Dendritic cell treated with granulocyte-macrophage colony-stimulating factor and Interleukin-4, amounts not matched to agents 40 ng/mL and 50 ng/mL, for 4 days (primary cell): ENCODE measurements at regions not wholly inside any gene's neighbourhood (a gene's known extent, or its start where the extent isn't known, plus 50 kb on each side); places are given as distances from the start of the nearest gene placed in this dataset.
"Not testable (repeated sequence)": the region's sequence is repeated elsewhere in the genome, so short reads cannot be mapped to it uniquely, and the experiment has no call there.

ENCODE experiments used
- H3K27ac Mint-ChIP-seq: one replicate; pipeline ENCODE4 v1.8.0; 2022; ENCODE audit warnings: mild to moderate bottlenecking, mixed read lengths
- H3K27me3 Mint-ChIP-seq: one replicate; pipeline ENCODE4 v1.8.0; 2022; ENCODE audit warnings: mild to moderate bottlenecking, mixed read lengths
- H3K36me3 Mint-ChIP-seq: one replicate; pipeline ENCODE4 v1.8.0; 2022; ENCODE audit warnings: low read depth, mixed read lengths
- H3K4me1 Mint-ChIP-seq: one replicate; pipeline ENCODE4 v1.8.0; 2022; ENCODE audit warnings: low read depth, mixed read lengths
- H3K4me3 Mint-ChIP-seq: one replicate; pipeline ENCODE4 v1.8.0; 2022; ENCODE audit warnings: mild to moderate bottlenecking, moderate library complexity, mixed read lengths
- H3K9me3 Mint-ChIP-seq: one replicate; pipeline ENCODE4 v1.8.0; 2022; ENCODE audit warnings: mixed read lengths
- intact Hi-C: fragments of 100-400 bp; cut with micrococcal nuclease; formaldehyde crosslinking; loops from one replicate; pipeline ENCODE4 v1.15.0; 2022

DNA sequence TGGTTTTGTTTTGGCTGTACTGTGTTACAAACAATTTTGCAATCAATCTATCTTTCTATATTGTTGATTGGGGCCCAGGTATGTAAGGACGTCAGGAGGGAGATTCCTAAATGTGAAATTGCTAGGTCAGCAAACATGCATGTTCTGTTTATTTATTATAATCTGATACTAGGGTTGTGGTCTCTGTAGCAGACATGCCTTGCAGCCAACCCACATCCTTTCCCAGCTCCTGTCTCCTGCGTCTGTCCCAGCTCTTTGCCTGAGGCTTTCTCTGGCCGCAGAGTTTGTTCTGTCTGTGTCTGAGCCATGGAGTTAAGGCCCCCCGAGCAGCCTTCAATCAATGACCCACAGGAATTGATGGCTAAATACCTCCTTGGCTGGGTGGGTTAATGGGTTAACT is 124.0 kb upstream of the ZEB1 start:
- no peak overlapping the region for H3K4me3 Mint-ChIP-seq
- intact Hi-C loops = no loop called here
- H3K9me3 Mint-ChIP-seq = no peaks in the 10 kb centered on the region
- H3K36me3 Mint-ChIP-seq = no peaks in the 10 kb centered on the region
- no peaks in the 10 kb centered on the region for H3K4me1 Mint-ChIP-seq
- H3K27ac Mint-ChIP-seq = no peak overlapping the region
- H3K27me3 Mint-ChIP-seq = no peaks in the 10 kb centered on the region

DNA sequence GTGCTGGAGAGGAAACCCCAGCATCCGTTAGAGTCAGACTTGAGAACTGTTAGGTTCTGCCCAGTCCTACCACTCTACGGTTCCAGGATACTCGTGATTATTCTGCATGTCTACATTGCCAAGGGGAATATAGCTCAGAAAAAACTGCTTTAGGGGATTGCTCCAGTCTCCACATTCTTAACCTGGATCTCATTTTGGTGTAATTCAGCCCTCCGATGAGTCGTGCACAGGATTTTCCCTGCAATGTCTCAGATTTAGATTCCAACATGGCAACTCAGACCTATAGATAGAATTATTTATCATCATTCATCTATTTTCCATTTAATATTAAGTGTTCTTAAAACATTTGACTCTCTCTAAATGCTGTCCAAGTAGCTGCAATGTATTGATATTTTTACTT is 121.1 kb upstream of the ZEB1 start:
- no peaks in the 10 kb centered on the region for H3K9me3 Mint-ChIP-seq
- intact Hi-C loops = no loop called here
- no peak overlapping the region for H3K27ac Mint-ChIP-seq
- H3K4me1 Mint-ChIP-seq = no peaks in the 10 kb centered on the region
- no peaks in the 10 kb centered on the region for H3K27me3 Mint-ChIP-seq
- no peaks in the 10 kb centered on the region for H3K36me3 Mint-ChIP-seq
- no peak overlapping the region for H3K4me3 Mint-ChIP-seq

DNA sequence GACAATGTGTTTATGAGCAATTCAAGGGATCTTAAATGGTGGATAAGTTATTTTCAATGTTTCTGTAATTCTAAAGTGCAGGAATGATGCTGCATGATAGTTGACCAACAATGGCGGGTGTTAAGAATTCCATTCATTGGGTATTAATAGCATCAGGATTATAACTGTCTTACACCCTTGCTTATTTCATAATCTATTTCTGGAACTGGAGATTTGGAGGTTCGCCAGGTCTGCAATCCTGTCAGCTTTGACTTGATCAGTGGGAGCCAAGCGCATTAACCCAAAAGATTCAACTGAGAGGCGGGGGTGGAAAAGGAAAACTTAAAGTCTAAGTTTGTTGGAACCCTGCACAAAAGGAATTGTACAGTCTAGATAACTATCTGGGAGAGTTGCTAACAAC is 114.9 kb upstream of the ZEB1 start:
- Mint-ChIP-seq H3K27ac (no peak overlapping the region), H3K27me3 (no peaks in the 10 kb centered on the region), H3K9me3 (no peaks in the 10 kb centered on the region), H3K4me3 (no peak overlapping the region), H3K36me3 (no peaks in the 10 kb centered on the region), H3K4me1 (peaks cover 10% of the 10 kb centered on the region)
- intact Hi-C loops = no loop called here

DNA sequence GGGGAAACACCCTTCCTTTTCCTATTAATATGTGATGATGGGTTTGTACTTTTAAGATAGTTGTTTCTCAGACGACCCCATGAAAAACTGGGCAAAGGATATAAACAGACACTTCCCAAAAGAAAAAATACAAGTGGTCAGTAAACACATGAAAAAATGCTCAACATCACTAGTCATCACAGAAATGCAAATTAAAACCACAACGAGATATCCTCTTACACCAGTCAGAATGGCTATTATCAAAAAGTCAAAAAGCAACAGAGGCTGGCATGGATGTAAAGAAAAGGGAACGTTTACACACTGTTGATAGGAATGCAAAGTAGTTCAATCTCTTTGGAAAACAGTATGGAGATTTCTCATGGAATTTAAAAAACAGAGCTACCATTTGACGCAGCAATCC is 111.4 kb upstream of the ZEB1 start:
- intact Hi-C loops = no loop called here
- no peak overlapping the region for H3K4me3 Mint-ChIP-seq
- H3K9me3 Mint-ChIP-seq = no peaks in the 10 kb centered on the region
- no peaks in the 10 kb centered on the region for H3K36me3 Mint-ChIP-seq
- no peak overlapping the region for H3K27ac Mint-ChIP-seq
- peaks cover 31% of the 10 kb centered on the region for H3K4me1 Mint-ChIP-seq
- peaks cover 5% of the 10 kb centered on the region for H3K27me3 Mint-ChIP-seq

DNA sequence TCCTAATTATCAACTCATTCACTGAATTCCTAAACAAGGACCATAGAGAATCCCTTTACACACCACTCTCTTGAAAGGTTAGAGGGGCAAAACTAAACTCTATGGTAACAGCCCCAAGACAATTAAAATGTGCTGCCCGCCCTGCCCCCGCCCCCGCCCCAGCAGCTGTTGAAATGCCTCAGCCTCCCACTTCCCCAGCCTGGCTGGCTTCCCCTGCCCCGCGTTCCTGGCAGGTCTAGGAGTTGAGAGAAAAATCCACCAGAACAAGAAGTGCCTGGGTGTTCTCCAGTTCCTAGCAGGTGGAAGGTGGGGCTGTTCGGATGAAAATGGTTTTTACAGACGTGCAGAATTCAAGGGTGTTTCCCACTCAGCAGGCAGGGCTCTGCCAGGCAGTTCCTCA is 109.5 kb upstream of the ZEB1 start:
- intact Hi-C loops = no loop called here
- H3K4me3 Mint-ChIP-seq = no peak overlapping the region
- H3K9me3 Mint-ChIP-seq = no peaks in the 10 kb centered on the region
- peaks cover 36% of the 10 kb centered on the region for H3K4me1 Mint-ChIP-seq
- H3K27me3 Mint-ChIP-seq = peaks cover 6% of the 10 kb centered on the region
- no peak overlapping the region for H3K27ac Mint-ChIP-seq
- H3K36me3 Mint-ChIP-seq = no peaks in the 10 kb centered on the region

DNA sequence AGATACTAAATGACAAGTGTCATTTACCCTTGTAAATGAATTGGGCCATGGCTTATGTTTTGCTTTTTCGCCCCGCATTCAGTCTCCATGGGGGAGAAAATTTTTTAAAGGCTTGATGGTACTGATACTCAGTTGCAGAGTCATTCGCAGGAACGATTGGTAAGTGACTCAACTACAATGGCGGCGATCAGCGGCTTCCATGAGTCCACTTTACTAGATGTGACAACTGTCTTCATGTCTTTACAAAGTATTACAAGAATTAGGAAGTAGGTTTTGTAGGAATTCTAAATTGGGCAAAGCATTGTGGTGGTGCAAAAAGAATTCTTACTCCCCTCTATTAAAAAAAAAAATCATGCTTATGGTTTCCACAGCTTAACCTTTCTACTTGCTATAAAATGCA is 108.8 kb upstream of the ZEB1 start:
- intact Hi-C loops = no loop called here
- Mint-ChIP-seq H3K36me3 (no peaks in the 10 kb centered on the region), H3K27me3 (peaks cover 6% of the 10 kb centered on the region), H3K4me3 (no peak overlapping the region), H3K4me1 (peaks cover 43% of the 10 kb centered on the region), H3K9me3 (no peaks in the 10 kb centered on the region), H3K27ac (no peak overlapping the region)

DNA sequence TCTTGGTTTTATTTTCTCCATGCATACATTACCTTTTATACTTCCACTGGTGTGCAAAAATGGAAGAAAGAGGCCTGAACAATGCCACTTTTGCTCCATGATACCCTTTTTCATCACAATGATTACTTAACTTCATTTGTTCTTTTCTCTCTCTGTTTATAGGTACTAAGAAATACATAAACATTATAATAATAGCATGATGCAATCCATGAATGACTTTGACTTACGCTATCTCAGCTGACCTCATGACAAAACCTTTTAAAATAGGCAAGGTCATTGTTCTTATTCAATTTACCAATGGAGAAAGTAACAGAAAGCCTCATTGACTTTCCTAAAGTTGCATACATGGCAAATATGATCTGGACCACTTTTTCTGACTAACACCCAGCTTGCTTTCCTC is 105.1 kb upstream of the ZEB1 start:
- intact Hi-C loops = no loop called here
- Mint-ChIP-seq H3K27ac (peak overlapping the region; percentile 44), H3K27me3 (peaks cover 15% of the 10 kb centered on the region), H3K4me1 (peaks cover 49% of the 10 kb centered on the region), H3K4me3 (no peak overlapping the region), H3K9me3 (no peaks in the 10 kb centered on the region), H3K36me3 (no peaks in the 10 kb centered on the region)

DNA sequence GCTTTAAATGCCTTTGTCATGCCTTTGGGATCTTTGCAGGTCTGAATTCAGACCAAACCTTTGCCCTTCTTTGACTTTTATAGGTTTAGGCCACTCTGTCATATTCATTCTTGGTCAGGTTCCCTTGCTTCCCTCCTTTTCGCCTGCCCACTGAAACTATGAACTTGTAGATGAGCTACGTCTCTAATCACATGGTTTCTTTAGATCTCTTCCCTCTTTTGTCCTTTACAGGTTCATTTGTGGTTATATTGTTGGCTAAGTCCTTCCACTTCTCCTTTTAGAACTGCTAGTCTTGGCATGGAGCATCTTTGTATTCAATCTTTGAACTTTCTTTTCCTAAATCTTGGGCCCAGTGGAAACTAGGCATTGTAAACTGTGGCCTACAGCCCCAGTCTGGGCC is 104.0 kb upstream of the ZEB1 start:
- Mint-ChIP-seq H3K4me1 (peaks cover 38% of the 10 kb centered on the region), H3K36me3 (no peaks in the 10 kb centered on the region), H3K27ac (peak overlapping the region; percentile 44), H3K4me3 (no peak overlapping the region), H3K9me3 (no peaks in the 10 kb centered on the region), H3K27me3 (peaks cover 15% of the 10 kb centered on the region)
- intact Hi-C loops = no loop called here

DNA sequence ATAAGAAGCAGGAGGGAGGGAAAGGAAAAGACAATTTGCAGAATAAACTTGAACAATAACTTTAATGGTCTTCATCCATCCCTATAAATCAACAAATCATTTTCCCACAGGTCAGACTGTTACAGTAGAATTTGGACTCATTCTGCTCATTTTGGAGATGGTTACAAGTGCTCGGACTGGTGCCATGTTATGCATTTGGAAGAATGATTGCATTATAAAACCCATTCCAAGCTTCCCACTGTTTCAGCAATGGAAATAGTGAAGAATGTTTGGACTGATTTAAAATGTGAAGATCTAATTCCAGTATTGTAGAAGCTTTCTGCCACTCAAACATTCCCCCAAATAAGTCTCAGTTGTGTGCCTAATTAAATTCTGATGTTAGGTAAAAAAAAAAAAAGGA is 99.7 kb upstream of the ZEB1 start:
- no peaks in the 10 kb centered on the region for H3K9me3 Mint-ChIP-seq
- H3K27ac Mint-ChIP-seq = no peak overlapping the region
- H3K36me3 Mint-ChIP-seq = no peaks in the 10 kb centered on the region
- H3K4me1 Mint-ChIP-seq = peaks cover 23% of the 10 kb centered on the region
- H3K4me3 Mint-ChIP-seq = no peak overlapping the region
- peaks cover 9% of the 10 kb centered on the region for H3K27me3 Mint-ChIP-seq
- intact Hi-C loops = no loop called here

DNA sequence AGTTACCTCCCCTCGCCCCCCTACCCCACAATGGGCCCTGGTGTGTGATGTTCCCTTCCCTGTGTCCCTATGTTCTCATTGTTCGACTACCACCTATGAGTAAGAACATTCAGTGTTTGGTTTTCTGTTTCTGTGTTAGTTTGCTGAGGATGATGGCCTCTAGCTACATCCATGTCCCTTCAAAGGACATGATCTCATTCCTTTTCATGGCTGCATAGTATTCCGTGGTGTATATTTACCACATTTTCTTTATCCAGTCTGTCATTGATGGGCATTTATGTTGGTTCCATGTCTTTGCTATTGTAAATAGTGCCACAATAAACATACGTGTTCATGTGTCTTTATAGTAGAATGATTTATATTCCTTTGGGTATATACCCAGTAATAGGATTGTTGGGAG is 90.2 kb upstream of the ZEB1 start:
- H3K27me3 Mint-ChIP-seq, H3K9me3 Mint-ChIP-seq, H3K36me3 Mint-ChIP-seq, H3K27ac Mint-ChIP-seq, intact Hi-C loops, H3K4me1 Mint-ChIP-seq, H3K4me3 Mint-ChIP-seq: not testable (repeated sequence)

DNA sequence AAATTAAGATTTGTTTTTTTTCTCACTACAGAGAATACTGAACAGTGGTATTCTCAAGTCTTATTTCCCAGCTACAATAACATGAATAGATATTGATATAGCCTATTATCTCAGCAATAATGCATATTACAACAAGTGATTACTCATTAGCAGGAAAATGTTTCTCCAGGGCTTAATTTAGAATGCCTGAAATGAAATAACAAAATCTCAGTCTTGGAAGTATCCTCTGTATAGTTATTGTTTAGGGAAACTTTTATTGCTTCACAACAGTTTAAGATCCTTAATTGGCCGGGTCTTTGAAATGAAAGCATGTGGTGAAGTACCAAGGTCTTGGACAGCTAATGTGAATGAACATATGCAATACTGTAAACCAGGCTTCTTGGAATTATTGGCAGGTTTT is 79.1 kb upstream of the ZEB1 start:
- H3K4me3 Mint-ChIP-seq = no peak overlapping the region
- H3K27ac Mint-ChIP-seq = no peak overlapping the region
- intact Hi-C loops = no loop called here
- H3K4me1 Mint-ChIP-seq = peaks cover 14% of the 10 kb centered on the region
- no peaks in the 10 kb centered on the region for H3K36me3 Mint-ChIP-seq
- H3K27me3 Mint-ChIP-seq = no peaks in the 10 kb centered on the region
- H3K9me3 Mint-ChIP-seq = peaks cover 3% of the 10 kb centered on the region

DNA sequence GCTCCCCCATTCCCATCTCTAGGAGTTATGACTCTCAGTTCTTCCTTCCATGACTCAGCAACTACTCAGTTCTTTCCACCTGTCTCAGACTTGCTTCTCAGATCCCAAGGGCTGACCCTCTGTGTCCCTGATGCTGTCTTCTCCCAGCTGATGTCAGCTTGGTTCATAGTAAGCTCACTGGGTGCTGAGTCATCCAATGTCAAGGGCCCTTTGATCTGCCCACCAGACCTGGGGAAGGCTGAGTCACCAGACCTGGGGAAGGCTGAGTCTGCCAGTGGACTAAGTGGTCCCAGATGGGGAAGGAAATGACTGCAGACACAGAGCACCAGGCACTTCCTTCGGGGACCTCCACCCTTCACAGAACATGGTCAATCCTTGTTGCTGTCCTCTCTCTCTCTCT is 76.1 kb upstream of the ZEB1 start:
- Mint-ChIP-seq H3K36me3 (no peaks in the 10 kb centered on the region), H3K9me3 (no peaks in the 10 kb centered on the region), H3K27me3 (no peaks in the 10 kb centered on the region), H3K27ac (peak overlapping the region; percentile 5), H3K4me3 (no peak overlapping the region), H3K4me1 (peaks cover 14% of the 10 kb centered on the region)
- intact Hi-C loops = no loop called here

DNA sequence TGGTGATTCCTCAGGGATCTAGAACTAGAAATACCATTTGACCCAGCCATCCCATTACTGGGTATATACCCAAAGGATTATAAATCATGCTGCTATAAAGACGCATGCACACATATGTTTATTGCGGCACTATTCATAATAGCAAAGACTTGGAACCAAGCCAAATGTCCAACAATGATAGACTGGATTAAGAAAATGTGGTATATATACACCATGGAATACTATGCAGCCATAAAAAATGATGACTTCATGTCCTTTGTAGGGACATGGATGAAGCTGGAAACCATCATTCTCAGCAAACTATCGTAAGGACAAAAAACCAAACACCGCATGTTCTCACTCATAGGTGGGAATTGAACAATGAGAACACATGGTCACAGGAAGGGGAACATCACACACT is 67.9 kb upstream of the ZEB1 start:
- H3K27ac Mint-ChIP-seq, H3K9me3 Mint-ChIP-seq, H3K4me1 Mint-ChIP-seq, intact Hi-C loops, H3K4me3 Mint-ChIP-seq, H3K27me3 Mint-ChIP-seq, H3K36me3 Mint-ChIP-seq: not testable (repeated sequence)

DNA sequence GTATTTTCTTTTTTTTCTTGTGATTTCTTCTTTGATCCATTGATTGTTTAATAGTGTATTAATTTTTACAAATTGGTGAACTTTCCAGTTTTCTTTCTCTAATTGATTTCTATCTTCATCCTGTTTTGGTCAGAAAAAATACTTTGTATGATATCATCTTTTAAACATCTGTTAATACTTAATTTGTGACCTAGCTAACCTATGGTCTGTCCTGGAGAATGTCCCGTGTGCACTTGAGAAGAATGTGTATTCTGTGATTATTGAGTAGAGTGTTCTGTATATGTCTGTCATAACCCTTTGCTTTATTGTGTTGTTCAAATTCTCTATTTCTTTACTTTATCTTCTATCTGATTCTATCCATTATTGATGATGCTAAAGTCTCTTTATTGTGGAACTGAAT is 65.8 kb upstream of the ZEB1 start:
- Mint-ChIP-seq H3K36me3 (no peaks in the 10 kb centered on the region), H3K27ac (no peak overlapping the region)

DNA sequence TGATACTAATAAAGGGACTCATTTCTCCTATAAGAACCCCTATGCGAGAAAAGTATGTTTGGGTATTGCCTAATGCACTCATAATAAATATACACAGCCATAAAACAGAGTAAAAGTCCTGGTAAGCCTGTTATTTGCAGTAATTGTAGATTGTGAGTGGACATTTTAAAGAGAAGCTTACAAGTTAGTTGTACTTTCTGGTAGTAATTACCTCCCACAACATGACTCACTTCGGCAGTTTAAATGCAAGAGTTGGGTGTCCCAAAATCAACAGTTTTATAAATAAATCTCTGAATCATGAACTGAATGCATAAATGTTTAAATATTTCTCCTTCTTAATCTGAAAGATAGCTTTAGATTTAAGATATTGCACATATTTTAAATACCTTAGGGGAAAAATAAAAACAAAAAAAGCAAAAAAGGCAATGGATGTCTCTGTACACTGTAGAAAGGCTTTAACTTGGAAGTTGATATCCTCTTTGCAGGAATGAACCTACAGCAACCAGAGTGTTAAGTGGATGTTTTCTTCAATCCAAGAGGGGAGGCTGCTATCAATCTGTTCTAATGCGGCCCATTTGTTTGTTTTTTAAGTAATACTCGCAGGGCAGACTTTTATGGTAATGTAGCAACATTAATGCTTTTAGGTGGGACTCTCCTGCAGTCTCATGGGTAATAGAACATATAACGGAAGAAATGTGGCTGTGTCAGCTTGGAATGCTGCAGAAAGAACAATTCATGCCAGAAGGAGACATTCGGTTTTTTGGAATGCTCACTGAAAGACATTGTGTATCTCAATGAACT is 57.3 kb upstream of the ZEB1 start:
- intact Hi-C loops = no loop called here
- Mint-ChIP-seq H3K9me3 (no peaks in the 10 kb centered on the region), H3K4me3 (no peak overlapping the region), H3K27ac (no peak overlapping the region), H3K36me3 (no peaks in the 10 kb centered on the region), H3K4me1 (peaks cover 5% of the 10 kb centered on the region), H3K27me3 (no peaks in the 10 kb centered on the region)

More for the DNA sequence above, 65.8 kb upstream of the ZEB1 start:
- Mint-ChIP-seq H3K4me3 (no peak overlapping the region), H3K9me3 (no peaks in the 10 kb centered on the region), H3K4me1 (no peaks in the 10 kb centered on the region), H3K27me3 (no peaks in the 10 kb centered on the region)
- intact Hi-C loops = no loop called here
